Peyer's patch (tissue), 4 donors: ENCODE measurements at regions not wholly inside any gene's neighbourhood (a gene's known extent, or its start where the extent isn't known, plus 50 kb on each side); places are given as distances from the start of the nearest gene placed in this dataset.

Experiments used
- CTCF ChIP-seq, 6 experiments: fragments of 450-650 bp in 4 of 6; fragments of 200-600 bp in 2 of 6; sonication (generic) in 1 of 6; IDR thresholded peaks; one replicate each; pipeline ENCODE4 v1.5.1; 2017 to 2019; ENCODE audit warnings: antibody characterized with exemption in 6 of 6, mild to moderate bottlenecking in 3 of 6, moderate library complexity in 1 of 6
- POLR2A ChIP-seq, 2 donors: fragments of 450-650 bp; IDR thresholded peaks; one replicate each; pipeline ENCODE4 v1.5.1; 2017; ENCODE audit warnings: antibody characterized with exemption in 2 of 2, mild to moderate bottlenecking in 2 of 2, moderate library complexity in 2 of 2

- no peak for TF ChIP-seq CTCF (IDR thresholded peaks at IDR 0.05)
- no peak for TF ChIP-seq POLR2A (IDR thresholded peaks at IDR 0.05)
These were observed 342.3 kb upstream of the TMEFF2 start for GRCh38 chr2:192536922-192537624.
